Neural crest cell (in vitro differentiated cells): ENCODE measurements at regions not wholly inside any gene's neighbourhood (a gene's known extent, or its start where the extent isn't known, plus 50 kb on each side); places are given as distances from the start of the nearest gene placed in this dataset.
A peak's percentile ranks its signal among the peaks of the same experiment; 100 is the strongest.

ENCODE experiments used
- DNase-seq: peaks from one replicate; pipeline ENCODE4 v3.0.0; 2021; ENCODE audit warnings: low read depth, mixed read lengths, low spot score
- H3K27ac Mint-ChIP-seq: one replicate; pipeline ENCODE4 v1.8.0; 2021; ENCODE audit warnings: mild to moderate bottlenecking, mixed read lengths; ENCODE audit not compliant: unreplicated experiment
- H3K27me3 Mint-ChIP-seq: 2 replicates; pipeline ENCODE4 v1.8.0; 2021; ENCODE audit warnings: low read depth, mild to moderate bottlenecking, mixed read lengths
- H3K36me3 Mint-ChIP-seq: 2 replicates; pipeline ENCODE4 v1.8.0; 2021; ENCODE audit warnings: low read depth, mild to moderate bottlenecking, mixed read lengths
- H3K4me1 Mint-ChIP-seq: 2 replicates; pipeline ENCODE4 v1.8.0; 2021; ENCODE audit warnings: mixed read lengths
- H3K4me3 Mint-ChIP-seq: one replicate; pipeline ENCODE4 v1.8.0; 2021; ENCODE audit warnings: mild to moderate bottlenecking, mixed read lengths
- H3K9me3 Mint-ChIP-seq: 2 replicates; pipeline ENCODE4 v1.8.0; 2021; ENCODE audit warnings: mixed read lengths
- TF ChIP-seq, protein P1 (sequence below): fragments of 200-600 bp; sonication (generic); conservative IDR thresholded peaks from 2 replicates; pipeline ENCODE4 v1.5.0; 2021; ENCODE audit warnings: antibody characterized with exemption, mild to moderate bottlenecking

DNA sequence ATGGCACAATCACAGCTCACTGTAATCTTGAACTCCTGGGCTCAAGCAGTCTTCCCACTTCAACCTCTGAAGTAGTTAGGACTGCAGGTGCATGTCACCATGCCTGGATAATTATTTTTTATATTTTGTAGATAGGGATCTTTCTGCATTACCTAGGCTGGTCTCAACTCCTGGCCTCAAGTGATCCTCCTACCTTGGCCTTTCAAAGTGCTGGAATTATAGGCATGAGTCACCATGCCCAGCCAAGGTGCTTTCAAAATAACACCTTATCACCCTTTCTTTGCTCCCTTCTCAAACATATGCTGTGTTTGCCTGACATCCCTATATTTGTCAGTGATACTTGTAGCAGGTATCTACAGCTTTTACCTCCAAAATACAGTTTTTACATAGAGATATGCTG, 242.0 kb upstream of the ARRDC4 start:
- H3K27ac Mint-ChIP-seq: no peak overlapping the region
- peaks cover 17% of the 10 kb centered on the region for H3K9me3 Mint-ChIP-seq
- TF ChIP-seq, protein P1, sequence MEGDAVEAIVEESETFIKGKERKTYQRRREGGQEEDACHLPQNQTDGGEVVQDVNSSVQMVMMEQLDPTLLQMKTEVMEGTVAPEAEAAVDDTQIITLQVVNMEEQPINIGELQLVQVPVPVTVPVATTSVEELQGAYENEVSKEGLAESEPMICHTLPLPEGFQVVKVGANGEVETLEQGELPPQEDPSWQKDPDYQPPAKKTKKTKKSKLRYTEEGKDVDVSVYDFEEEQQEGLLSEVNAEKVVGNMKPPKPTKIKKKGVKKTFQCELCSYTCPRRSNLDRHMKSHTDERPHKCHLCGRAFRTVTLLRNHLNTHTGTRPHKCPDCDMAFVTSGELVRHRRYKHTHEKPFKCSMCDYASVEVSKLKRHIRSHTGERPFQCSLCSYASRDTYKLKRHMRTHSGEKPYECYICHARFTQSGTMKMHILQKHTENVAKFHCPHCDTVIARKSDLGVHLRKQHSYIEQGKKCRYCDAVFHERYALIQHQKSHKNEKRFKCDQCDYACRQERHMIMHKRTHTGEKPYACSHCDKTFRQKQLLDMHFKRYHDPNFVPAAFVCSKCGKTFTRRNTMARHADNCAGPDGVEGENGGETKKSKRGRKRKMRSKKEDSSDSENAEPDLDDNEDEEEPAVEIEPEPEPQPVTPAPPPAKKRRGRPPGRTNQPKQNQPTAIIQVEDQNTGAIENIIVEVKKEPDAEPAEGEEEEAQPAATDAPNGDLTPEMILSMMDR: no peak
- H3K4me3 Mint-ChIP-seq: no peak overlapping the region
- H3K36me3 Mint-ChIP-seq: peaks cover 18% of the 10 kb centered on the region
- H3K27me3 Mint-ChIP-seq: no peaks in the 10 kb centered on the region
- no peak for DNase-seq
- H3K4me1 Mint-ChIP-seq: no peaks in the 10 kb centered on the region

DNA sequence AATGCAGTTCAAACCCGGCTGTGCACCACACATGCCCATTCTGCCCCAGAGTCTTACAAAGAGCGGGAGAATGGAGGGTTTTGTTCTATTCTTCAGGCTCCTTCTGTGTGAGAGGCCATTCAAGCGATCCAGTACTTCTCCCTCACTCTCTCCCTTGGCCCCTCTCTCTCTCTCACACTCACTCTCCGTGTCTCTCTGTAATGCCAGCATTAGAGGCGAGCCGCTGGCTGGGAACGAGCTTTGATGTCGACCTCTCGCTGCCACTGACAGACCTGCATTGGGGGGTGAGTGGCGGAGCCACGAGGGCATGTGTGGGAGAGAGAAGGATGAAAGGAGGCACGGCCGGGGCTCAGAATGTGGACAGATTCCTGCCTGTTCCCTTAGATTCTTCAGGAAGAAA, 231.7 kb upstream of the ARRDC4 start:
- DNase-seq: peak; percentile 65
- Mint-ChIP-seq H3K27me3 (no peaks in the 10 kb centered on the region), H3K27ac (peak overlapping the region; percentile 98), H3K9me3 (peaks cover 1% of the 10 kb centered on the region), H3K4me1 (peaks cover 54% of the 10 kb centered on the region), H3K36me3 (no peaks in the 10 kb centered on the region), H3K4me3 (peak overlapping the region; percentile 69)
- TF ChIP-seq, protein P1: no peak

DNA sequence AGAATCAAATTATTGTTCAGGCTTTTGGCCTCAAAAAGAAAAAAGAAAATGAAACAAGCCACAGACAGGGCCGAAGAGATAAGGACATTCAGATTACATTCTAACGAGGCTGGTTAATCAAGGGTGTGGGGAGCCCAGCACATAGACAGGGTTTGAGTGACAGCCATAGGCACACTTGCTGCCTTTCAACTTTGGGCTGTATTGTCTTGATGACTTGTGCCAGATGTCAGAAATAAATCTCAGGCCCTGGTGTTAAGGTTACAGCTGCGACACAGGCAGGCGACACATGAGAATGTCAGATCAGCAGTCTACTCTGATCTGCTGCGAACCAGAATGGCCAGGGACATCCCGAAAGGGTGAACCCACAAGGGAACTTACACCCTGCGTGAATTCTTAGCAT, 231.2 kb upstream of the ARRDC4 start:
- no peaks in the 10 kb centered on the region for H3K9me3 Mint-ChIP-seq
- no peaks in the 10 kb centered on the region for H3K27me3 Mint-ChIP-seq
- peak overlapping the region; percentile 98 for H3K27ac Mint-ChIP-seq
- no peaks in the 10 kb centered on the region for H3K36me3 Mint-ChIP-seq
- H3K4me3 Mint-ChIP-seq: peak overlapping the region; percentile 69
- peaks cover 54% of the 10 kb centered on the region for H3K4me1 Mint-ChIP-seq
- peak; percentile 23 for DNase-seq
- TF ChIP-seq, protein P1: no peak

DNA sequence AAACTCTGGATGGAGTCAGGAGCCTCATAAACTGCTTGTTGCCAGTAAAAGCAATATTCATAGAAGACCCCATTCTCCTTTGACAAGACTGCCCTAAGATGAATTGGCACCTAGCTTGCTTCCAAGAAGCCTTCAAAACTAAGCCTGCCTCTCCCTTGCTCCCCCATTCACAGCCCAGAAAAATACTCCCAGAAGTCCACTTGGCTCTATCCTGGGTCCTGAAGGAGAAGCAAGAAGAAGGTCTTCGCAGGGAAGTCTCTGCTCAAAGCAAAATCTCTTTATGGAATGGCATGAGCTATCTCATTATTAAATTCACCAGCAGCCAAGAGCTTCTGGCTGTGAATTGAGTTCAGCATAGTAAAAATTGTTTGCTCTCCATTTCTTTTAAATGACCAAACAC, 230.2 kb upstream of the ARRDC4 start:
- Mint-ChIP-seq H3K27ac (no peak overlapping the region), H3K4me1 (peaks cover 54% of the 10 kb centered on the region), H3K9me3 (no peaks in the 10 kb centered on the region), H3K27me3 (no peaks in the 10 kb centered on the region), H3K4me3 (no peak overlapping the region), H3K36me3 (no peaks in the 10 kb centered on the region)
- no peak for DNase-seq
- TF ChIP-seq, protein P1: no peak

DNA sequence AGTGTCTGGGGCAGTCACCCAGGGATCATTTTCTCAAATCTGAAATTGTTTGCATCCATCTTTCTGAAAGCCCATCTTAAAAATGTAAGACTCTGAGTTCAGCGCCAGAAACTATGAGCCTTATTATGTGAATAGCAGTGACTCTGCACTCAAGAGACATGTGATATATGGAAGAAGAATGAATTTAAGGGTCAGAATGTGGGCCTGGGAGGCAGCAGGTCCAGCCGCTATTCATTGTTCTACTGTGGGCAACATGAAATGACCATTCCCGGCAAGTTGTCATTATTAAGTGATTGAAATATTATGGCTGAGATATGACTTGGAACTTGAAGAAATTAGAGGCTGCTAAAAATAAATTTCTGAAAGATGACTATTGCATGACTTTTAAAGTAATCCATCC, 228.6 kb upstream of the ARRDC4 start:
- no peak for DNase-seq
- Mint-ChIP-seq H3K27ac (no peak overlapping the region), H3K4me3 (no peak overlapping the region), H3K27me3 (no peaks in the 10 kb centered on the region), H3K4me1 (peaks cover 52% of the 10 kb centered on the region), H3K9me3 (no peaks in the 10 kb centered on the region), H3K36me3 (no peaks in the 10 kb centered on the region)
- TF ChIP-seq, protein P1: no peak

DNA sequence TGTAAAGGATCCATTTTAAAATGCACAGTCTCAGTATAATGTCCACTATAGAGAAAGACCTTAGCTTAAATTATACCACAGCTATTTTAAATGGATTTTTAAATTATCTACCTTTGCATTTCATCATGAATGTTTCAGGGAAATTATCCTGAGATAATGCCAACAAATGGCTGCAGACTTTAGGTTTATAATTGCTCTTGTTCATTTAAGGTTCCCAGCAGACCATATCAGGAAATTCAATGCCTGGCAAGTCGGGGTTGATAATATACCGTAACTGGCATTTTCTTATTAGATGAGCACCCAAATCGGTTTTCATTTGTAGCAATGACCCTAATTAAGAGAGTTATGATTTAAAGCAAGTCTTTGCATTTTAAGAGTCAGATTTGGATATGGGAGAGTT, 227.1 kb upstream of the ARRDC4 start:
- no peaks in the 10 kb centered on the region for H3K36me3 Mint-ChIP-seq
- DNase-seq: no peak
- H3K4me3 Mint-ChIP-seq: no peak overlapping the region
- H3K27ac Mint-ChIP-seq: no peak overlapping the region
- TF ChIP-seq, protein P1: no peak
- peaks cover 3% of the 10 kb centered on the region for H3K9me3 Mint-ChIP-seq
- H3K4me1 Mint-ChIP-seq: peaks cover 46% of the 10 kb centered on the region
- no peaks in the 10 kb centered on the region for H3K27me3 Mint-ChIP-seq
